H1 (cell line): ENCODE measurements at regions not wholly inside any gene's neighbourhood (a gene's known extent, or its start where the extent isn't known, plus 50 kb on each side); places are given as distances from the start of the nearest gene placed in this dataset.

Experiments
- CTCF ChIA-PET: fragments of 300-600 bp; sonication (Branson Sonifier 250); formaldehyde crosslinking; loops from one replicate; lab custom pipeline; 2021; ENCODE audit not compliant: partially characterized antibody; lab: Charles Lee
- POLR2A ChIA-PET: fragments of 300-600 bp; sonication (Branson Sonifier 250); formaldehyde crosslinking; loops from one replicate; lab custom pipeline; 2021; ENCODE audit warnings: inconsistent platforms; ENCODE audit not compliant: partially characterized antibody; lab: Charles Lee
- DNase-seq, 2 experiments: peaks; one replicate each; pipeline versions ENCODE4 v3.0.0 to v3.0.0-alpha.2; 2010 to 2022; ENCODE audit warnings: low spot score in 2 of 2, low read depth in 1 of 2, mixed read lengths in 1 of 2
- FAIRE-seq: peaks from 2 replicates; lab custom pipeline; 2011; peaks lifted over from hg19 to GRCh38; lab: Jason Lieb, UNC
- H2AFZ ChIP-seq: 2 replicates; pipeline ENCODE4 v1.8.1; 2012; ENCODE audit warnings: low read length, inconsistent platforms
- H2AK5ac ChIP-seq: 2 replicates; pipeline ENCODE4 v1.6.1; 2013; ENCODE audit warnings: low read depth, low read length
- H2BK120ac ChIP-seq: replicated peaks from 2 replicates; pipeline ENCODE3; 2013; ENCODE audit warnings: low read depth, low read length, inconsistent platforms
- H2BK12ac ChIP-seq: 2 replicates; pipeline ENCODE4 v1.6.1; 2013; ENCODE audit warnings: low read depth, low read length
- H2BK15ac ChIP-seq: 2 replicates; pipeline ENCODE4 v1.6.1; 2013; ENCODE audit warnings: low read length
- H2BK20ac ChIP-seq: 2 replicates; pipeline ENCODE4 v1.6.1; 2013; ENCODE audit warnings: low read length
- H2BK5ac ChIP-seq: 2 replicates; pipeline ENCODE4 v1.6.1; 2013; ENCODE audit warnings: low read depth, low read length
- H3K14ac ChIP-seq: 2 replicates; pipeline ENCODE4 v1.6.1; 2013; ENCODE audit warnings: inconsistent platforms; ENCODE audit not compliant: insufficient read length
- H3K18ac ChIP-seq: 2 replicates; pipeline ENCODE4 v1.6.1; 2013; ENCODE audit warnings: low read length; ENCODE audit errors: extremely low read depth
- H3K23ac ChIP-seq: 2 replicates; pipeline ENCODE4 v1.6.1; 2013; ENCODE audit warnings: inconsistent platforms; ENCODE audit not compliant: insufficient read length
- H3K23me2 ChIP-seq: 2 replicates; pipeline ENCODE4 v1.6.1; 2013; ENCODE audit warnings: low read depth, low read length
- H3K27ac ChIP-seq: 2 replicates; pipeline ENCODE4 v1.6.1; 2011; ENCODE audit warnings: low read depth, low read length, inconsistent platforms
- H3K27me3 ChIP-seq, 4 experiments: replicated peaks in 1 of 4; 1 replicate in 1 of 4; 2 replicates in 3 of 4; pipeline versions ENCODE4 v1.6.1 to v1.8.1; 2011 to 2013; ENCODE audit warnings: low read length in 3 of 4, mild to moderate bottlenecking in 3 of 4, inconsistent platforms in 2 of 4, mixed read lengths in 2 of 4, moderate library complexity in 1 of 4; ENCODE audit not compliant: control insufficient read depth in 3 of 4, insufficient read depth in 3 of 4; ENCODE audit errors: extremely low read depth in 1 of 4
- H3K36me3 ChIP-seq, 4 experiments: 2 replicates each; pipeline versions ENCODE4 v1.6.1 to v1.8.1; 2011 to 2013; ENCODE audit warnings: mild to moderate bottlenecking in 4 of 4, low read length in 3 of 4, moderate library complexity in 2 of 4, control low read depth in 1 of 4, inconsistent platforms in 1 of 4; ENCODE audit not compliant: insufficient read depth in 4 of 4, control insufficient read depth in 2 of 4
- H3K4ac ChIP-seq: replicated peaks from 2 replicates; pipeline ENCODE3; 2013; ENCODE audit warnings: low read length, low read depth, mixed read lengths, inconsistent platforms; ENCODE audit not compliant: insufficient read length
- H3K4me1 ChIP-seq, 4 experiments: replicated peaks in 1 of 4; 1 replicate in 1 of 4; 2 replicates in 3 of 4; pipeline versions ENCODE4 v1.6.1 to v1.8.1; 2011 to 2013; ENCODE audit warnings: low read length in 3 of 4, inconsistent platforms in 2 of 4, mixed read lengths in 1 of 4; ENCODE audit not compliant: insufficient read depth in 4 of 4, control insufficient read depth in 3 of 4
- H3K4me2 ChIP-seq, 2 experiments: 2 replicates each; pipeline versions ENCODE4 v1.6.1 to v1.8.1; 2011 to 2013; ENCODE audit warnings: low read depth in 2 of 2, low read length in 2 of 2, control low read depth in 1 of 2, inconsistent platforms in 1 of 2, mild to moderate bottlenecking in 1 of 2; ENCODE audit not compliant: insufficient read depth in 1 of 2
- H3K4me3 ChIP-seq, 4 experiments: fragments of 200-600, 300-600 bp in 1 of 4; sonication (generic), shearing (Covaris generic), sonication (Bioruptor Twin) in 1 of 4; 2 replicates each; pipeline versions ENCODE4 v1.5.1 to v1.8.1; 2011 to 2016; ENCODE audit warnings: low read length in 4 of 4, low read depth in 3 of 4, control low read depth in 2 of 4, inconsistent platforms in 2 of 4, mild to moderate bottlenecking in 2 of 4, mixed read lengths in 1 of 4, moderate library complexity in 1 of 4; ENCODE audit not compliant: insufficient read depth in 2 of 4; ENCODE audit errors: extremely low read depth in 1 of 4
- H3K56ac ChIP-seq: replicated peaks from 2 replicates; pipeline ENCODE3; 2013; ENCODE audit warnings: low read depth, mild to moderate bottlenecking, mixed read lengths, low read length, inconsistent platforms; ENCODE audit not compliant: insufficient read length
- H3K79me1 ChIP-seq: 2 replicates; pipeline ENCODE4 v1.6.1; 2013; ENCODE audit warnings: low read depth, low read length, control low read depth
- H3K79me2 ChIP-seq, 2 experiments: 2 replicates each; pipeline versions ENCODE4 v1.6.1 to v1.8.1; 2012 to 2013; ENCODE audit warnings: low read length in 2 of 2, mild to moderate bottlenecking in 2 of 2, inconsistent platforms in 1 of 2; ENCODE audit not compliant: insufficient read depth in 2 of 2, control insufficient read depth in 1 of 2
- H3K9ac ChIP-seq, 4 experiments: replicated peaks in 1 of 4; 1 replicate in 1 of 4; 2 replicates in 3 of 4; pipeline versions ENCODE4 v1.6.1 to v1.8.1; 2011 to 2013; ENCODE audit warnings: low read depth in 3 of 4, low read length in 3 of 4, control low read depth in 2 of 4, mild to moderate bottlenecking in 2 of 4, moderate library complexity in 2 of 4, inconsistent platforms in 1 of 4; ENCODE audit errors: extremely low read depth in 1 of 4
- H3K9me3 ChIP-seq, 2 experiments: 2 replicates each; pipeline versions ENCODE4 v1.6.1 to v1.8.1; 2012 to 2013; ENCODE audit warnings: mild to moderate bottlenecking in 2 of 2, moderate library complexity in 2 of 2, control low read depth in 1 of 2, inconsistent platforms in 1 of 2, low read depth in 1 of 2, low read length in 1 of 2, mixed read lengths in 1 of 2; ENCODE audit not compliant: insufficient read depth in 2 of 2
- H4K20me1 ChIP-seq, 2 experiments: replicated peaks in 1 of 2; 2 replicates each; pipeline versions ENCODE3 to v1.8.1; 2011 to 2013; ENCODE audit warnings: inconsistent platforms in 2 of 2, low read length in 2 of 2, mild to moderate bottlenecking in 1 of 2; ENCODE audit not compliant: insufficient read depth in 2 of 2, control insufficient read depth in 1 of 2
- H4K5ac ChIP-seq: 2 replicates; pipeline ENCODE4 v1.6.1; 2013; ENCODE audit warnings: low read length, low read depth, mixed read lengths, inconsistent platforms; ENCODE audit not compliant: insufficient read length
- H4K8ac ChIP-seq: 2 replicates; pipeline ENCODE4 v1.8.0; 2013; ENCODE audit warnings: mild to moderate bottlenecking, moderate library complexity, low read length, inconsistent platforms; ENCODE audit not compliant: insufficient read depth; ENCODE audit errors: extremely low read depth
- H4K91ac ChIP-seq: replicated peaks from 2 replicates; pipeline ENCODE3; 2013; ENCODE audit warnings: low read length, mixed read lengths, inconsistent platforms; ENCODE audit not compliant: insufficient read length
- CHD2 ChIP-seq: IDR thresholded peaks from 2 replicates; pipeline ENCODE4 v1.6.1; 2012; ENCODE audit warnings: low read length, improper control_type of control experiment
- EZH2 ChIP-seq: fragments of 200-600 bp; sonication (generic); IDR thresholded peaks from 2 replicates; pipeline ENCODE4 v1.7.1; 2012; ENCODE audit warnings: low read depth, mild to moderate bottlenecking, moderate library complexity, low read length, inconsistent platforms; ENCODE audit not compliant: severe bottlenecking
- JUND ChIP-seq: IDR thresholded peaks from 2 replicates; pipeline ENCODE4 v1.6.1; 2011; ENCODE audit warnings: mild to moderate bottlenecking, improper control_type of control experiment, low read length
- NANOG ChIP-seq: IDR thresholded peaks from 2 replicates; pipeline ENCODE4 v1.6.1; 2011; ENCODE audit warnings: low read length, low read depth, mild to moderate bottlenecking, inconsistent platforms; ENCODE audit not compliant: insufficient read depth, poor library complexity, severe bottlenecking
- PHF8 ChIP-seq: fragments of 200-600 bp; sonication (generic); conservative IDR thresholded peaks from 2 replicates; pipeline ENCODE4 v1.7.1; 2012; ENCODE audit warnings: low read depth, mild to moderate bottlenecking, inconsistent platforms, low read length, moderate library complexity
- RNF2 ChIP-seq: fragments of 200-900, 300-1000 bp; sonication (generic); IDR thresholded peaks from 2 replicates; pipeline ENCODE4 v1.7.1; 2016; ENCODE audit warnings: borderline replicate concordance, low read depth, mild to moderate bottlenecking, antibody characterized with exemption, low read length; ENCODE audit not compliant: poor library complexity, severe bottlenecking; ENCODE audit errors: missing control alignments
- TEAD4 ChIP-seq: IDR thresholded peaks from 2 replicates; pipeline ENCODE4 v1.6.1; 2012; ENCODE audit warnings: low read depth, low read length, inconsistent platforms, mixed read lengths
- ZNF274 ChIP-seq: IDR thresholded peaks from 2 replicates; pipeline ENCODE4 v1.7.0; 2012; ENCODE audit warnings: low read length, borderline replicate concordance; ENCODE audit errors: extremely low read depth
- WGBS, 2 experiments: shearing (Covaris generic) in 1 of 2; methylation state at CpG; one replicate each; pipeline versions ENCODE4 v1.1.6 to v1.1.7; 2013 to 2015; ENCODE audit warnings: low lambda C conversion rate in 2 of 2, mixed read lengths in 2 of 2, inconsistent platforms in 1 of 2, low coverage in 1 of 2, missing lambda C conversion rate in 1 of 2; ENCODE audit not compliant: insufficient replicate concordance in 2 of 2, insufficient coverage in 1 of 2, insufficient read length in 1 of 2; ENCODE audit errors: extremely low coverage in 1 of 2, missing lambda C conversion rate in 1 of 2; 5-methylcytosine and 5-hydroxymethylcytosine counted together
- TF ChIP-seq, protein P1 (sequence below): IDR thresholded peaks from 2 replicates; pipeline ENCODE4 v1.6.1; 2011; ENCODE audit warnings: low read depth, mild to moderate bottlenecking, low read length; ENCODE audit not compliant: insufficient read depth
- TF ChIP-seq, protein P2 (sequence below): IDR thresholded peaks from 2 replicates; pipeline ENCODE4 v1.6.1; 2012; ENCODE audit warnings: inconsistent platforms

DNA sequence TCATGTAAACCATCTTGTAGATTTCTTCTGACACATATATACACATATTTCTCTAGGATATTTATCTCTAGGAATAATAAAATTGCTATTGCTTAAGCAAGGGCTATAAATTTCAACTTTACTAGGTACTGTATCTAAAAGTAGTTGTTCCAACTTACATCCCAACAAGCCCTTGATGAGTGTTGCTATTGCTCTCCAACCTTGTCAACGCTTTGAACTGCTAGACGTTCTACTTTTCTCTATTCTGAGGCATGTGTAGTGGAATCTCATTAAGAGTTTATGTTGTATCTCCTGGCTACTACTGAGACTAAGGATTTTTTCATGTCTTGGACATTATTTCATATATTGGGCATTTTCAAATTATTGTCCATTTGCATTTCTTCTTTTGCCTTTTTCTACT, 321.5 kb upstream of the SOX5 start:
- Histone ChIP-seq H2BK12ac (no peak overlapping the region), H4K8ac (no peak overlapping the region), H3K4ac (no peak overlapping the region), H3K9ac (no peak overlapping the region), H3K14ac (no peak overlapping the region), H3K18ac (no peak overlapping the region), H3K23me2 (no peaks in the 10 kb centered on the region), H3K4me2 (no peak overlapping the region), H3K36me3 (no peaks in the 10 kb centered on the region), H3K23ac (no peak overlapping the region), H2BK120ac (no peak overlapping the region), H2BK5ac (no peak overlapping the region), H3K79me1 (no peaks in the 10 kb centered on the region), H2AFZ (no peak overlapping the region), H3K79me2 (no peaks in the 10 kb centered on the region), H3K4me3 (no peak overlapping the region), H4K5ac (no peak overlapping the region), H2BK15ac (no peak overlapping the region), H3K56ac (no peak overlapping the region), H3K27ac (no peak overlapping the region), H4K20me1 (no peaks in the 10 kb centered on the region), H3K4me1 (no peaks in the 10 kb centered on the region), H2AK5ac (no peak overlapping the region), H2BK20ac (no peak overlapping the region), H3K9me3 (no peaks in the 10 kb centered on the region), H3K27me3 (no peaks in the 10 kb centered on the region), H4K91ac (no peak overlapping the region)
- TF ChIP-seq TEAD4 (no peak), JUND (no peak), CHD2 (no peak), PHF8 (no peak), EZH2 (no peak), RNF2 (no peak), ZNF274 (no peak), NANOG (no peak)
- TF ChIP-seq, protein P1, sequence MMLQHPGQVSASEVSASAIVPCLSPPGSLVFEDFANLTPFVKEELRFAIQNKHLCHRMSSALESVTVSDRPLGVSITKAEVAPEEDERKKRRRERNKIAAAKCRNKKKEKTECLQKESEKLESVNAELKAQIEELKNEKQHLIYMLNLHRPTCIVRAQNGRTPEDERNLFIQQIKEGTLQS: no peak
- TF ChIP-seq, protein P2, sequence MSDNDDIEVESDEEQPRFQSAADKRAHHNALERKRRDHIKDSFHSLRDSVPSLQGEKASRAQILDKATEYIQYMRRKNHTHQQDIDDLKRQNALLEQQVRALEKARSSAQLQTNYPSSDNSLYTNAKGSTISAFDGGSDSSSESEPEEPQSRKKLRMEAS: no peak
- WGBS, 2 experiments: 94% methylated on average over 2 of the region's 2 CpGs; no CpG with 5 or more reads in 1 of the 2 experiments
- DNase-seq (no peak), FAIRE-seq (no peak)
- CTCF ChIA-PET: no interaction called here
- POLR2A ChIA-PET: no interaction called here
